H9 (cell line): ENCODE measurements at regions not wholly inside any gene's neighbourhood (a gene's known extent, or its start where the extent isn't known, plus 50 kb on each side); places are given as distances from the start of the nearest gene placed in this dataset.

Source experiments
- DNase-seq: peaks from one replicate; pipeline ENCODE4 v3.0.0-alpha.2; 2017
- H2AFZ ChIP-seq: one replicate; pipeline ENCODE4 v1.6.1; 2013; ENCODE audit warnings: mild to moderate bottlenecking, low read length, control low read depth, moderate library complexity
- H2AK5ac ChIP-seq: 2 replicates; pipeline ENCODE4 v1.6.1; 2013; ENCODE audit warnings: low read length, control low read depth, mixed read lengths; ENCODE audit not compliant: insufficient read length
- H2BK120ac ChIP-seq: one replicate; pipeline ENCODE4 v1.6.1; 2013; ENCODE audit warnings: low read depth, mild to moderate bottlenecking, low read length, control low read depth, inconsistent platforms; ENCODE audit not compliant: poor library complexity, severe bottlenecking
- H2BK12ac ChIP-seq: 2 replicates; pipeline ENCODE4 v1.6.1; 2013; ENCODE audit warnings: low read length, control low read depth, mixed read lengths, low read depth; ENCODE audit not compliant: insufficient read length
- H2BK15ac ChIP-seq: 2 replicates; pipeline ENCODE4 v1.6.1; 2013; ENCODE audit warnings: low read depth, low read length, control low read depth
- H2BK20ac ChIP-seq: one replicate; pipeline ENCODE4 v1.6.1; 2013; ENCODE audit warnings: low read depth, mild to moderate bottlenecking, low read length, control low read depth, inconsistent platforms; ENCODE audit not compliant: poor library complexity, severe bottlenecking
- H2BK5ac ChIP-seq: 2 replicates; pipeline ENCODE4 v1.6.1; 2013; ENCODE audit warnings: low read length, control low read depth, mixed read lengths; ENCODE audit not compliant: insufficient read length
- H3K14ac ChIP-seq: 2 replicates; pipeline ENCODE4 v1.6.1; 2013; ENCODE audit warnings: low read length, control low read depth; ENCODE audit not compliant: insufficient read depth
- H3K18ac ChIP-seq: 2 replicates; pipeline ENCODE4 v1.6.1; 2013; ENCODE audit warnings: low read depth, mild to moderate bottlenecking, mixed read lengths, low read length, control low read depth; ENCODE audit not compliant: insufficient read length
- H3K23ac ChIP-seq: 2 replicates; pipeline ENCODE4 v1.6.1; 2013; ENCODE audit warnings: low read length, control low read depth, mixed read lengths, low read depth; ENCODE audit not compliant: insufficient read length
- H3K23me2 ChIP-seq: 2 replicates; pipeline ENCODE4 v1.6.1; 2013; ENCODE audit warnings: low read depth, mild to moderate bottlenecking, mixed read lengths, low read length, control low read depth; ENCODE audit not compliant: insufficient read length, poor library complexity, severe bottlenecking
- H3K27ac ChIP-seq: 2 replicates; pipeline ENCODE4 v1.5.1; 2013; ENCODE audit warnings: low read length, control low read depth, mixed read lengths, low read depth; ENCODE audit not compliant: insufficient read length
- H3K27me3 ChIP-seq: 2 replicates; pipeline ENCODE4 v1.6.1; 2013; ENCODE audit warnings: low read length, control low read depth, inconsistent platforms; ENCODE audit not compliant: insufficient read depth
- H3K4ac ChIP-seq: 2 replicates; pipeline ENCODE4 v1.6.1; 2013; ENCODE audit warnings: low read depth, mild to moderate bottlenecking, control low read depth, inconsistent platforms, low read length, moderate library complexity
- H3K4me1 ChIP-seq: 2 replicates; pipeline ENCODE4 v1.6.1; 2013; ENCODE audit warnings: low read length, control low read depth, inconsistent platforms; ENCODE audit not compliant: insufficient read depth
- H3K4me2 ChIP-seq: 2 replicates; pipeline ENCODE4 v1.6.1; 2013; ENCODE audit warnings: low read length, control low read depth, mixed read lengths; ENCODE audit not compliant: insufficient read length, insufficient read depth
- H3K56ac ChIP-seq: 2 replicates; pipeline ENCODE4 v1.6.1; 2013; ENCODE audit warnings: low read depth, mild to moderate bottlenecking, mixed read lengths, low read length, control low read depth; ENCODE audit not compliant: insufficient read length
- H3K79me1 ChIP-seq: 2 replicates; pipeline ENCODE4 v1.6.1; 2013; ENCODE audit warnings: low read depth, mild to moderate bottlenecking, moderate library complexity, low read length, control low read depth, inconsistent platforms; ENCODE audit not compliant: insufficient read depth, poor library complexity, severe bottlenecking
- H3K79me2 ChIP-seq: 2 replicates; pipeline ENCODE4 v1.6.1; 2013; ENCODE audit warnings: low read length, control low read depth, inconsistent platforms; ENCODE audit not compliant: insufficient read depth
- H3K9ac ChIP-seq: 2 replicates; pipeline ENCODE4 v1.6.1; 2013; ENCODE audit warnings: low read length, control low read depth, mixed read lengths; ENCODE audit not compliant: insufficient read length; ENCODE audit errors: extremely low read depth
- H3K9me3 ChIP-seq: one replicate; pipeline ENCODE4 v1.6.1; 2013; ENCODE audit warnings: low read depth, low read length, inconsistent platforms; ENCODE audit not compliant: control insufficient read depth
- H3T11ph ChIP-seq: one replicate; pipeline ENCODE4 v1.6.1; 2013; ENCODE audit warnings: mild to moderate bottlenecking, low read length, control low read depth, inconsistent platforms
- H4K20me1 ChIP-seq: one replicate; pipeline ENCODE4 v1.6.1; 2013; ENCODE audit not compliant: control insufficient read depth, insufficient read length, insufficient read depth
- H4K5ac ChIP-seq: 2 replicates; pipeline ENCODE4 v1.6.1; 2013; ENCODE audit warnings: low read depth, mild to moderate bottlenecking, mixed read lengths, low read length, control low read depth; ENCODE audit not compliant: insufficient read length
- H4K8ac ChIP-seq: replicated peaks from 2 replicates; pipeline ENCODE4 v1.6.1; 2013; ENCODE audit warnings: low read length, control low read depth, mixed read lengths, low read depth; ENCODE audit not compliant: insufficient read length
- H4K91ac ChIP-seq: 2 replicates; pipeline ENCODE4 v1.6.1; 2013; ENCODE audit warnings: low read depth, mild to moderate bottlenecking, moderate library complexity, mixed read lengths, low read length, control low read depth; ENCODE audit not compliant: insufficient read length
- H3K27ac Mint-ChIP-seq, 3 experiments: 2 replicates in 2 of 3; 3 replicates in 1 of 3; pipeline ENCODE4 v1.8.0; 2020 to 2021; ENCODE audit warnings: mixed read lengths in 3 of 3, mild to moderate bottlenecking in 1 of 3, moderate library complexity in 1 of 3
- H3K27me3 Mint-ChIP-seq: 2 replicates; pipeline ENCODE4 v1.8.0; 2021; ENCODE audit warnings: low read depth, mild to moderate bottlenecking, moderate library complexity, mixed read lengths
- H3K36me3 Mint-ChIP-seq, 3 experiments: 2 replicates in 2 of 3; 3 replicates in 1 of 3; pipeline ENCODE4 v1.8.0; 2020 to 2021; ENCODE audit warnings: low read depth in 3 of 3, mixed read lengths in 3 of 3; ENCODE audit not compliant: insufficient read depth in 1 of 3
- H3K4me1 Mint-ChIP-seq, 2 experiments: 2 replicates each; pipeline ENCODE4 v1.8.0; 2020; ENCODE audit warnings: mixed read lengths in 2 of 2
- H3K4me3 Mint-ChIP-seq, 2 experiments: 2 replicates in 1 of 2; 3 replicates in 1 of 2; pipeline ENCODE4 v1.8.0; 2020 to 2021; ENCODE audit warnings: mild to moderate bottlenecking in 2 of 2, mixed read lengths in 2 of 2, moderate library complexity in 1 of 2
- H3K9me3 Mint-ChIP-seq, 2 experiments: 2 replicates in 1 of 2; 3 replicates in 1 of 2; pipeline ENCODE4 v1.8.0; 2020; ENCODE audit warnings: mild to moderate bottlenecking in 2 of 2, mixed read lengths in 2 of 2, moderate library complexity in 1 of 2
- WGBS: extraction: QIAGEN DNeasy Blood & Tissue Kit; methylation state at CpG from one replicate; pipeline ENCODE4 v1.1.7; 2013; ENCODE audit warnings: missing lambda C conversion rate, low lambda C conversion rate, mixed read lengths; ENCODE audit not compliant: insufficient read length; ENCODE audit errors: extremely low coverage; 5-methylcytosine and 5-hydroxymethylcytosine counted together
- TF ChIP-seq, protein P1 (sequence below): fragments of 200-600 bp; sonication (generic); conservative IDR thresholded peaks from 3 replicates; pipeline ENCODE4 v1.8.0; 2021; ENCODE audit warnings: antibody characterized with exemption, mild to moderate bottlenecking

DNA sequence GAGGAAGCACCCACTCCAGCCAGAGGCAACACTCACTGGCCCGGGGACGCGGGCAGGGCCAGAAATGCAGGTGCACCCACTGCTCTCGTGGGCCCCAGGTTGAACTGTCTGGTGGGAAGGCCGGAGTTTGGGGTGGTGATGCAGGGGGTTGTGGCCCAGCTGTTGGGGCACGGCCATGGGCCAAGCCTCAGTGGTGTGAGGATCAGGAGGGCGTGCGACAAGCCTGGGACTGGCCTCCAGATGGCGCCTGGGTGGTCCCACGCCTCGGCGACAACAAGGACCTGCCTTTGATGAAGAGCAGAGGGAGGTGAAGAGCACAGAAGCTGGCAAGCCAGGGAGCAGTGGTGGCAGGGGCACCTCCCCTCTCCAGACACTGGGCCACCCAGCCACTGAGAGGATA is 240.8 kb downstream of the BRD1 start:
- Histone ChIP-seq H3K4ac (no peak overlapping the region), H4K91ac (no peak overlapping the region), H2BK120ac (no peak overlapping the region), H3K9ac (no peak overlapping the region), H3K56ac (no peak overlapping the region), H3K14ac (no peak overlapping the region), H3K79me1 (no peaks in the 10 kb centered on the region), H3K4me2 (no peak overlapping the region), H2BK5ac (no peak overlapping the region), H3K79me2 (no peaks in the 10 kb centered on the region), H2BK20ac (no peak overlapping the region), H2BK12ac (no peak overlapping the region), H4K20me1 (no peaks in the 10 kb centered on the region), H3K27me3 (no peaks in the 10 kb centered on the region), H3K9me3 (no peaks in the 10 kb centered on the region), H2BK15ac (no peak overlapping the region), H4K8ac (no peak overlapping the region), H4K5ac (no peak overlapping the region), H3K23ac (no peak overlapping the region), H3K18ac (no peak overlapping the region), H2AFZ (no peak overlapping the region), H3K23me2 (no peaks in the 10 kb centered on the region), H3K27ac (no peak overlapping the region), H3T11ph (no peak overlapping the region), H3K4me1 (no peaks in the 10 kb centered on the region), H2AK5ac (no peak overlapping the region)
- Mint-ChIP-seq H3K4me1 (peaks cover 3 to 7% of the 10 kb centered on the region in 2 experiments; a peak in 2 of 4 replicates), H3K27ac (peak overlapping the region in 1 of 3 experiments; percentile 88; a peak in 1 of 7 replicates), H3K36me3 (no peaks in the 10 kb centered on the region; a peak in 1 of 7 replicates), H3K27me3 (no peaks in the 10 kb centered on the region; the same call in 1 of the 2 replicates), H3K9me3 (no peaks in the 10 kb centered on the region; a peak in 1 of 5 replicates), H3K4me3 (no peak overlapping the region)
- no CpG with 5 or more reads among the region's 12 CpGs for WGBS
- DNase-seq: no peak
- TF ChIP-seq, protein P1, sequence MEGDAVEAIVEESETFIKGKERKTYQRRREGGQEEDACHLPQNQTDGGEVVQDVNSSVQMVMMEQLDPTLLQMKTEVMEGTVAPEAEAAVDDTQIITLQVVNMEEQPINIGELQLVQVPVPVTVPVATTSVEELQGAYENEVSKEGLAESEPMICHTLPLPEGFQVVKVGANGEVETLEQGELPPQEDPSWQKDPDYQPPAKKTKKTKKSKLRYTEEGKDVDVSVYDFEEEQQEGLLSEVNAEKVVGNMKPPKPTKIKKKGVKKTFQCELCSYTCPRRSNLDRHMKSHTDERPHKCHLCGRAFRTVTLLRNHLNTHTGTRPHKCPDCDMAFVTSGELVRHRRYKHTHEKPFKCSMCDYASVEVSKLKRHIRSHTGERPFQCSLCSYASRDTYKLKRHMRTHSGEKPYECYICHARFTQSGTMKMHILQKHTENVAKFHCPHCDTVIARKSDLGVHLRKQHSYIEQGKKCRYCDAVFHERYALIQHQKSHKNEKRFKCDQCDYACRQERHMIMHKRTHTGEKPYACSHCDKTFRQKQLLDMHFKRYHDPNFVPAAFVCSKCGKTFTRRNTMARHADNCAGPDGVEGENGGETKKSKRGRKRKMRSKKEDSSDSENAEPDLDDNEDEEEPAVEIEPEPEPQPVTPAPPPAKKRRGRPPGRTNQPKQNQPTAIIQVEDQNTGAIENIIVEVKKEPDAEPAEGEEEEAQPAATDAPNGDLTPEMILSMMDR: no peak
